Uterus (tissue), 3 donors: ENCODE measurements at regions not wholly inside any gene's neighbourhood (a gene's known extent, or its start where the extent isn't known, plus 50 kb on each side); places are given as distances from the start of the nearest gene placed in this dataset.

ENCODE experiments used
- DNase-seq, 2 donors: peaks; one replicate each; pipeline ENCODE4 v3.0.0-alpha.2; 2019 to 2020
- H3K27ac ChIP-seq, 2 donors: fragments of 200-600 bp; sonication (generic); 1 replicate in 1 of 2; 2 replicates in 1 of 2; pipeline ENCODE4 v1.5.1; 2016 to 2018
- H3K27me3 ChIP-seq, 2 donors: fragments of 200-600 bp; sonication (generic); one replicate each; pipeline ENCODE4 v1.5.1; 2018 to 2019; ENCODE audit warnings: control low read depth in 1 of 2
- H3K36me3 ChIP-seq, 2 donors: fragments of 200-600 bp; sonication (generic); one replicate each; pipeline ENCODE4 v1.5.1; 2019; ENCODE audit warnings: control low read depth in 1 of 2
- H3K4me1 ChIP-seq, 2 donors: fragments of 200-600 bp; sonication (generic); one replicate each; pipeline ENCODE4 v1.5.1; 2018 to 2019; ENCODE audit warnings: control low read depth in 1 of 2
- H3K4me3 ChIP-seq, 2 donors: fragments of 200-600 bp; sonication (generic); 1 replicate in 1 of 2; 2 replicates in 1 of 2; pipeline ENCODE4 v1.5.1; 2018 to 2019; ENCODE audit warnings: mild to moderate bottlenecking in 1 of 2
- H3K9me3 ChIP-seq, 2 donors: fragments of 200-600 bp; sonication (generic); one replicate each; pipeline ENCODE4 v1.5.1; 2019; ENCODE audit warnings: control low read depth in 1 of 2
- CTCF ChIP-seq, 4 experiments: fragments of 200-600 bp in 2 of 4; fragments of 450-650 bp in 2 of 4; sonication (generic) in 2 of 4; IDR thresholded peaks; one replicate each; pipeline ENCODE4 v1.5.1; 2016 to 2019; ENCODE audit warnings: antibody characterized with exemption in 4 of 4, mild to moderate bottlenecking in 2 of 4, moderate library complexity in 1 of 4
- POLR2A ChIP-seq, 2 donors: fragments of 450-650 bp; IDR thresholded peaks; one replicate each; pipeline ENCODE4 v1.6.1; 2016; ENCODE audit warnings: antibody characterized with exemption in 2 of 2, mild to moderate bottlenecking in 1 of 2, moderate library complexity in 1 of 2
- intact Hi-C: fragments of 100-400 bp; cut with DNase I; formaldehyde crosslinking; loops from one replicate; pipeline ENCODE4 v1.15.1; 2023; ENCODE audit warnings: low total_unique reads
- donor health status: DM: yes; HTN: yes; CAD: no.

- no peaks in the 10 kb centered on the region for H3K9me3 ChIP-seq
- H3K27ac ChIP-seq, result no peak overlapping the region
- DNase-seq, result no peak
- no peaks in the 10 kb centered on the region for H3K4me1 ChIP-seq
- H3K27me3 ChIP-seq, result no peaks in the 10 kb centered on the region
- no peaks in the 10 kb centered on the region for H3K36me3 ChIP-seq
- H3K4me3 ChIP-seq, result no peak overlapping the region
- intact Hi-C loops, result no loop called here
- TF ChIP-seq CTCF (IDR thresholded peaks at IDR 0.05) (no peak), POLR2A (IDR thresholded peaks at IDR 0.05) (no peak)
Measured at GRCh38 chr2:88283886-88284592, 113.9 kb downstream of the THNSL2 start.

- Histone ChIP-seq H3K27ac (no peak overlapping the region), H3K9me3 (peaks cover 0 to 3% of the 10 kb centered on the region in 2 donors), H3K4me1 (no peaks in the 10 kb centered on the region), H3K4me3 (no peak overlapping the region), H3K36me3 (no peaks in the 10 kb centered on the region), H3K27me3 (no peaks in the 10 kb centered on the region)
- intact Hi-C loops, result no loop called here
- no peak for DNase-seq
- TF ChIP-seq POLR2A (IDR thresholded peaks at IDR 0.05) (no peak), CTCF (IDR thresholded peaks at IDR 0.05) (no peak)
Measured at GRCh38 chr2:88281302-88282217, 111.4 kb downstream of the THNSL2 start.

- no peak for DNase-seq
- intact Hi-C loops, result no loop called here
- Histone ChIP-seq H3K4me1 (no peaks in the 10 kb centered on the region), H3K9me3 (no peaks in the 10 kb centered on the region), H3K27ac (no peak overlapping the region), H3K4me3 (no peak overlapping the region), H3K27me3 (no peaks in the 10 kb centered on the region), H3K36me3 (no peaks in the 10 kb centered on the region)
- TF ChIP-seq POLR2A (IDR thresholded peaks at IDR 0.05) (no peak), CTCF (IDR thresholded peaks at IDR 0.05) (no peak)
Measured at GRCh38 chr2:88269836-88270235, 99.7 kb downstream of the THNSL2 start.

GRCh38 chr2:88265352-88266303 lies 95.5 kb downstream of the THNSL2 start:
- Histone ChIP-seq H3K9me3 (no peaks in the 10 kb centered on the region), H3K36me3 (no peaks in the 10 kb centered on the region), H3K4me1 (no peaks in the 10 kb centered on the region), H3K27me3 (no peaks in the 10 kb centered on the region), H3K27ac (no peak overlapping the region), H3K4me3 (no peak overlapping the region)
- intact Hi-C loops, result no loop called here
- DNase-seq, result no peak
- TF ChIP-seq POLR2A (IDR thresholded peaks at IDR 0.05) (no peak), CTCF (IDR thresholded peaks at IDR 0.05) (no peak)
